ENCODE measurements at regions not wholly inside any gene's neighbourhood (a gene's known extent, or its start where the extent isn't known, plus 50 kb on each side); places are given as distances from the start of the nearest gene placed in this dataset.
A peak's percentile ranks its signal among the peaks of the same experiment; 100 is the strongest.
"Not testable (repeated sequence)": the region's sequence is repeated elsewhere in the genome, so short reads cannot be mapped to it uniquely, and the experiment has no call there.

- Histone ChIP-seq H3K4me3 (replicated peaks; ENCODE audit: insufficient read depth, low read length) (no peak overlapping the region), H3K27me3 (ENCODE audit: insufficient read depth, poor library complexity, severe bottlenecking) (no peaks in the 10 kb centered on the region), H3K27ac (replicated peaks) (no peak overlapping the region)
- no peak for DNase-seq (ENCODE audit: low read depth in 1 of 2, low spot score in 1 of 2)
- no peak for TF ChIP-seq GABPA (IDR thresholded peaks at IDR 0.05; ENCODE audit: low read depth)
- no peak for TF ChIP-seq POLR2AphosphoS5 (IDR thresholded peaks at IDR 0.05; ENCODE audit: low read depth)
- TF ChIP-seq, protein P1, sequence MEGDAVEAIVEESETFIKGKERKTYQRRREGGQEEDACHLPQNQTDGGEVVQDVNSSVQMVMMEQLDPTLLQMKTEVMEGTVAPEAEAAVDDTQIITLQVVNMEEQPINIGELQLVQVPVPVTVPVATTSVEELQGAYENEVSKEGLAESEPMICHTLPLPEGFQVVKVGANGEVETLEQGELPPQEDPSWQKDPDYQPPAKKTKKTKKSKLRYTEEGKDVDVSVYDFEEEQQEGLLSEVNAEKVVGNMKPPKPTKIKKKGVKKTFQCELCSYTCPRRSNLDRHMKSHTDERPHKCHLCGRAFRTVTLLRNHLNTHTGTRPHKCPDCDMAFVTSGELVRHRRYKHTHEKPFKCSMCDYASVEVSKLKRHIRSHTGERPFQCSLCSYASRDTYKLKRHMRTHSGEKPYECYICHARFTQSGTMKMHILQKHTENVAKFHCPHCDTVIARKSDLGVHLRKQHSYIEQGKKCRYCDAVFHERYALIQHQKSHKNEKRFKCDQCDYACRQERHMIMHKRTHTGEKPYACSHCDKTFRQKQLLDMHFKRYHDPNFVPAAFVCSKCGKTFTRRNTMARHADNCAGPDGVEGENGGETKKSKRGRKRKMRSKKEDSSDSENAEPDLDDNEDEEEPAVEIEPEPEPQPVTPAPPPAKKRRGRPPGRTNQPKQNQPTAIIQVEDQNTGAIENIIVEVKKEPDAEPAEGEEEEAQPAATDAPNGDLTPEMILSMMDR (IDR thresholded peaks at IDR 0.05; ENCODE audit: insufficient read depth, low read length), result no peak
- TF ChIP-seq SPI1 (IDR thresholded peaks at IDR 0.05; ENCODE audit: borderline replicate concordance, low read depth), result no peak
- TF ChIP-seq, protein P2, sequence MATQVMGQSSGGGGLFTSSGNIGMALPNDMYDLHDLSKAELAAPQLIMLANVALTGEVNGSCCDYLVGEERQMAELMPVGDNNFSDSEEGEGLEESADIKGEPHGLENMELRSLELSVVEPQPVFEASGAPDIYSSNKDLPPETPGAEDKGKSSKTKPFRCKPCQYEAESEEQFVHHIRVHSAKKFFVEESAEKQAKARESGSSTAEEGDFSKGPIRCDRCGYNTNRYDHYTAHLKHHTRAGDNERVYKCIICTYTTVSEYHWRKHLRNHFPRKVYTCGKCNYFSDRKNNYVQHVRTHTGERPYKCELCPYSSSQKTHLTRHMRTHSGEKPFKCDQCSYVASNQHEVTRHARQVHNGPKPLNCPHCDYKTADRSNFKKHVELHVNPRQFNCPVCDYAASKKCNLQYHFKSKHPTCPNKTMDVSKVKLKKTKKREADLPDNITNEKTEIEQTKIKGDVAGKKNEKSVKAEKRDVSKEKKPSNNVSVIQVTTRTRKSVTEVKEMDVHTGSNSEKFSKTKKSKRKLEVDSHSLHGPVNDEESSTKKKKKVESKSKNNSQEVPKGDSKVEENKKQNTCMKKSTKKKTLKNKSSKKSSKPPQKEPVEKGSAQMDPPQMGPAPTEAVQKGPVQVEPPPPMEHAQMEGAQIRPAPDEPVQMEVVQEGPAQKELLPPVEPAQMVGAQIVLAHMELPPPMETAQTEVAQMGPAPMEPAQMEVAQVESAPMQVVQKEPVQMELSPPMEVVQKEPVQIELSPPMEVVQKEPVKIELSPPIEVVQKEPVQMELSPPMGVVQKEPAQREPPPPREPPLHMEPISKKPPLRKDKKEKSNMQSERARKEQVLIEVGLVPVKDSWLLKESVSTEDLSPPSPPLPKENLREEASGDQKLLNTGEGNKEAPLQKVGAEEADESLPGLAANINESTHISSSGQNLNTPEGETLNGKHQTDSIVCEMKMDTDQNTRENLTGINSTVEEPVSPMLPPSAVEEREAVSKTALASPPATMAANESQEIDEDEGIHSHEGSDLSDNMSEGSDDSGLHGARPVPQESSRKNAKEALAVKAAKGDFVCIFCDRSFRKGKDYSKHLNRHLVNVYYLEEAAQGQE (IDR thresholded peaks at IDR 0.05; ENCODE audit: insufficient replicate concordance, low read depth), result no peak
Measured at GRCh38 chr12:42019746-42020145, 124.9 kb downstream of the GXYLT1 start.

DNA sequence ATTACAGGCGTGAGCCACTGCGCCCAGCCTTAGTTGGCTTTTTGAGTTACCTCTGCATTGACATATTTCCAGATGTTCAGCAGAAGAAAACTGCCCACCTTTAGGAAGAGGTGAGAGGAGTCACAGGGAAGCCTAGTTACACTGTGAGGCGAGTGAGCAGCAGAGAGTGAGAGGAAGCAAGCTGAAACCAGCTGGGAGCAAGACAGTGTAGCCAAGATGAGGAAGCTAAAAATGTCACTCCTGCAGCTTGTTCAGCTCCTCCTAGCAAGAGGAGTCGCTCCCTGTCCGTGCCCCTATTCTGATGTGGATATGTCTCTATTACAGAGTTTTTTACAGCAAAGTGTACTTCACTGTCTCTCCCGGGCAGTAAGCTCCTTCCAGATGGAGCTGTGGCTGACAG lies 127.6 kb downstream of the GXYLT1 start:
- TF ChIP-seq, protein P1 (IDR thresholded peaks at IDR 0.05; ENCODE audit: insufficient read depth, low read length), result no peak
- TF ChIP-seq SPI1 (IDR thresholded peaks at IDR 0.05; ENCODE audit: borderline replicate concordance, low read depth) (no peak), GABPA (IDR thresholded peaks at IDR 0.05; ENCODE audit: low read depth) (no peak), POLR2AphosphoS5 (IDR thresholded peaks at IDR 0.05; ENCODE audit: low read depth) (no peak)
- TF ChIP-seq, protein P2 (IDR thresholded peaks at IDR 0.05; ENCODE audit: insufficient replicate concordance, low read depth), result no peak
- DNase-seq (ENCODE audit: low read depth in 1 of 2, low spot score in 1 of 2), result peak in 1 of 2 experiments; percentile 20
- H3K4me3 ChIP-seq (replicated peaks; ENCODE audit: insufficient read depth, low read length), result no peak overlapping the region
- no peak overlapping the region for H3K27ac ChIP-seq (replicated peaks)
- H3K27me3 ChIP-seq (ENCODE audit: insufficient read depth, poor library complexity, severe bottlenecking), result no peaks in the 10 kb centered on the region

DNA sequence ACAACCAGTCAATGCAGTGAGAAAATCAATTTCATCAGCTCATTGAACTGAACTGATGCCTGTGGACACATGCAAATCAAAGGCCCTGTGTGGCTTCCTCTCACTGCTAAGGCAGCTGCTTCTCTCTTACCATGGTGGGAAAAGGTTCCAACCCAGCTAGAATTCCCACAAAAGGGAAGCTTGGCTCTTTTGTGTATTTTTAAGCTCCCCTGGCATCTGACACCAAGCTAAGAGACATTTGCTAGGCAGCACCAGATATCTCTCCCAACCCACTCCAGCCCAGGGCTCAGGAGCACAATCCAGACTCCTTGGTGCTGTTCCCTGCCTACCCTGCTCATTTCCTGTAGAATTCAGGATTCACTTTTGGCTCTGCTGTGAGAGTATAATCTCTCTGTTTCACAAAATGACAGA lies 129.6 kb downstream of the GXYLT1 start:
- H3K27ac ChIP-seq (replicated peaks), result no peak overlapping the region
- DNase-seq (ENCODE audit: low read depth in 1 of 2, low spot score in 1 of 2), result no peak
- TF ChIP-seq GABPA (IDR thresholded peaks at IDR 0.05; ENCODE audit: low read depth), result no peak
- TF ChIP-seq, protein P1 (IDR thresholded peaks at IDR 0.05; ENCODE audit: insufficient read depth, low read length), result no peak
- TF ChIP-seq, protein P2 (IDR thresholded peaks at IDR 0.05; ENCODE audit: insufficient replicate concordance, low read depth), result no peak
- no peak for TF ChIP-seq SPI1 (IDR thresholded peaks at IDR 0.05; ENCODE audit: borderline replicate concordance, low read depth)
- no peaks in the 10 kb centered on the region for H3K27me3 ChIP-seq (ENCODE audit: insufficient read depth, poor library complexity, severe bottlenecking)
- H3K4me3 ChIP-seq (replicated peaks; ENCODE audit: insufficient read depth, low read length), result no peak overlapping the region

GRCh38 chr12:42012501-42012900 lies 132.2 kb downstream of the GXYLT1 start:
- H3K27me3 ChIP-seq (ENCODE audit: insufficient read depth, poor library complexity, severe bottlenecking); H3K27ac ChIP-seq (replicated peaks); H3K4me3 ChIP-seq (replicated peaks; ENCODE audit: insufficient read depth, low read length); DNase-seq (ENCODE audit: low read depth in 1 of 2, low spot score in 1 of 2): not testable (repeated sequence)
